ENCODE measurements at regions not wholly inside any gene's neighbourhood (a gene's known extent, or its start where the extent isn't known, plus 50 kb on each side); places are given as distances from the start of the nearest gene placed in this dataset.
A peak's percentile ranks its signal among the peaks of the same experiment; 100 is the strongest.

DNA sequence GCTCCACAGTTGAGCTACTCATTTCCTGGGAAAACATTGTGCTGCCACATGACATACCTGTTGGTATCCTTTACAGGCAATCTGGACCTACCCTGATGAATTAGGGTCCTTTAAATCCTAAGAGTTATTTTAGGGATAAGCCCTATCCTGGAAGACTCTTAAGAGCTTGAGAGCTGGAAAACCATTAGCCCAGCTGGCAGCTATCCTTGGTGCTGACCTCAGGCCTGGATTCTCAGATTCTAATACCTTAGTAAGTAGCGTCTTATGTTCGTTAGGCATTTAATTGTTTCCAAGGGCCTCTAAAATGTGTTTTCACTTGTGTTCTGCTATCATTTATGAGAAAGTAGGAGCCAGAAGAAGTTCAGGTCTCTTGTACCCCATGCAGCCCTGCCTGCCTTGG lies 93.0 kb upstream of the SORCS3 start:
- H3K4me3 ChIP-seq = no peak overlapping the region
- H3K27ac ChIP-seq = no peak overlapping the region
- no peak for TF ChIP-seq POLR2A (IDR thresholded peaks at IDR 0.05)
- TF ChIP-seq, protein P1, sequence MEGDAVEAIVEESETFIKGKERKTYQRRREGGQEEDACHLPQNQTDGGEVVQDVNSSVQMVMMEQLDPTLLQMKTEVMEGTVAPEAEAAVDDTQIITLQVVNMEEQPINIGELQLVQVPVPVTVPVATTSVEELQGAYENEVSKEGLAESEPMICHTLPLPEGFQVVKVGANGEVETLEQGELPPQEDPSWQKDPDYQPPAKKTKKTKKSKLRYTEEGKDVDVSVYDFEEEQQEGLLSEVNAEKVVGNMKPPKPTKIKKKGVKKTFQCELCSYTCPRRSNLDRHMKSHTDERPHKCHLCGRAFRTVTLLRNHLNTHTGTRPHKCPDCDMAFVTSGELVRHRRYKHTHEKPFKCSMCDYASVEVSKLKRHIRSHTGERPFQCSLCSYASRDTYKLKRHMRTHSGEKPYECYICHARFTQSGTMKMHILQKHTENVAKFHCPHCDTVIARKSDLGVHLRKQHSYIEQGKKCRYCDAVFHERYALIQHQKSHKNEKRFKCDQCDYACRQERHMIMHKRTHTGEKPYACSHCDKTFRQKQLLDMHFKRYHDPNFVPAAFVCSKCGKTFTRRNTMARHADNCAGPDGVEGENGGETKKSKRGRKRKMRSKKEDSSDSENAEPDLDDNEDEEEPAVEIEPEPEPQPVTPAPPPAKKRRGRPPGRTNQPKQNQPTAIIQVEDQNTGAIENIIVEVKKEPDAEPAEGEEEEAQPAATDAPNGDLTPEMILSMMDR (IDR thresholded peaks at IDR 0.05) = no peak
- no peaks in the 10 kb centered on the region for H3K9me3 ChIP-seq (replicated peaks in 1 of 3)
- no peaks in the 10 kb centered on the region for H3K36me3 ChIP-seq (replicated peaks in 1 of 2)
- intact Hi-C loops (cut with DNase I) = no loop called here
- no peaks in the 10 kb centered on the region for H3K4me1 ChIP-seq (replicated peaks in 1 of 2)
- no peaks in the 10 kb centered on the region for H3K27me3 ChIP-seq
- DNase-seq = peak in 1 of 7 donors; percentile 18
- 33 to 50% (median 41%) methylated on average over 2 of the region's 2 CpGs for WGBS, 4 donors

DNA sequence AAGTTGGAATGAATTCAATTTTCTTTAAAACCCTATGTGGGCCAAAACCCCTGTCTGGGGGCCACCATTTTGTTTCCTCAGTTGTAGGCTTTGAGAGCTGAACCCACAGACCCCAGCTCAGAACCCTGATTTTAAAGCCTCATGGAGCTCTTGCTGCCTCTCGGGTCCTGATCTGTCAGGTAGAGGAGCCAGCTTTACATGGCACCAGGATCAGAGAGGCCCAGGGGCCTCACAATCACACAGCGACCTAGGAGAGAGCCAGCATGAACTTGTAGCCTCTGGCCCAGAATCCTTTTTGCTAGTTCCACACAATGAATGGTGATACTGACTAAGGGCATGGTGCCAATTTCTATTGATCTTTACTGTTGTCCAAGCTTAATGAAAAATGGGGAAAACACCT lies 84.3 kb upstream of the SORCS3 start:
- no peak for DNase-seq
- Histone ChIP-seq H3K9me3 (replicated peaks in 1 of 3) (no peaks in the 10 kb centered on the region), H3K4me3 (no peak overlapping the region), H3K27me3 (no peaks in the 10 kb centered on the region), H3K27ac (no peak overlapping the region), H3K36me3 (replicated peaks in 1 of 2) (no peaks in the 10 kb centered on the region), H3K4me1 (replicated peaks in 1 of 2) (no peaks in the 10 kb centered on the region)
- 70 to 84% (median 78%) methylated on average over 2 of the region's 2 CpGs for whole genome bisulfite sequencing, 4 donors
- no peak for TF ChIP-seq POLR2A (IDR thresholded peaks at IDR 0.05)
- TF ChIP-seq, protein P1 (IDR thresholded peaks at IDR 0.05) = no peak
- intact Hi-C loops (cut with DNase I) = no loop called here

DNA sequence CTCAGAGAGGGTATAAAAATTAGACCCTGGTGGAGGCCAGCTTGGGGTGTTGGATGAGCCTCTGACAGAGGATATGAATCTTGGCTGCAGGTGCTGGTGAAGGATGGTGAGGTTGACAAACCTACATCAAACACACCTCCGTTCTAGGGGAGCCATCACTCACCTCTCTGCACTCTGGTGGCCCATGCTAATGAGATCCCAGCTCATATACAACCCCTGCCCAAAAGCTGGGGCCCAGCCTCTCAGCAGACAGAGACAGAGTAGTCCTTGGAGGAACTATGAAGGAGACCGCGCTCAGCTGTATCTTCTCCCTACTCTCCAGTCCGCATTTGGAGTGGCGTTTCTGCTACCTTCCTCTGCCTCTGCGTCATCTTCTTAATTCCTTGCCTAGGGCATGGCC lies 83.1 kb upstream of the SORCS3 start:
- Histone ChIP-seq H3K36me3 (replicated peaks in 1 of 2) (no peaks in the 10 kb centered on the region), H3K9me3 (replicated peaks in 1 of 3) (no peaks in the 10 kb centered on the region), H3K4me1 (replicated peaks in 1 of 2) (no peaks in the 10 kb centered on the region), H3K27me3 (no peaks in the 10 kb centered on the region), H3K4me3 (no peak overlapping the region), H3K27ac (no peak overlapping the region)
- 72 to 84% (median 79%) methylated on average over 6 of the region's 6 CpGs for WGBS, 4 donors
- intact Hi-C loops (cut with DNase I) = no loop called here
- no peak for TF ChIP-seq POLR2A (IDR thresholded peaks at IDR 0.05)
- TF ChIP-seq, protein P1 (IDR thresholded peaks at IDR 0.05) = no peak
- DNase-seq = no peak

DNA sequence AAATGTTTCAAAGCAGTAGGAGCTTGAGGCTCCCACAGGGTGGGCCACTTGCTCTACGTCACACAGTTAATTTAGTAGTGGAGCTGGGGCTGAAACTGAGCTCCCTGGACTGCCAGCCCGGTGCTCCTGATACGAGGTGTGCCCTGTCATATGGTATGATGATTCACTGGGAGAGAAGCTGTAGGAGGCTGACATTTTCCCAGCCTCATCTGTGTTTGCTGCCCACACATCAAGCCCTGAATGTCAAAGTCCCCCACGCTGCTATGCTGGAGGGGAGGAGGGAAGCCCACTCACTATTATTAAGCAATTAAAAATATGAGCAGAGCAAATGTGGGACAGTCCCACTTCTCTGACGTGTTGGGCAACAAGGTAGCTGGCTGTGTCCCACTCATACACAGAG lies 81.2 kb upstream of the SORCS3 start:
- Histone ChIP-seq H3K4me3 (no peak overlapping the region), H3K9me3 (replicated peaks in 1 of 3) (no peaks in the 10 kb centered on the region), H3K27ac (no peak overlapping the region), H3K36me3 (replicated peaks in 1 of 2) (no peaks in the 10 kb centered on the region), H3K27me3 (no peaks in the 10 kb centered on the region), H3K4me1 (replicated peaks in 1 of 2) (no peaks in the 10 kb centered on the region)
- 42 to 56% (median 45%) methylated on average over 2 to 5 of the region's 5 CpGs for WGBS, 4 donors
- intact Hi-C loops (cut with DNase I) = no loop called here
- TF ChIP-seq, protein P1 (IDR thresholded peaks at IDR 0.05) = no peak
- TF ChIP-seq POLR2A (IDR thresholded peaks at IDR 0.05) = no peak
- no peak for DNase-seq
